Chondrocyte (in vitro differentiated cells): ENCODE measurements at regions not wholly inside any gene's neighbourhood (a gene's known extent, or its start where the extent isn't known, plus 50 kb on each side); places are given as distances from the start of the nearest gene placed in this dataset.

Experiments used
- DNase-seq: peaks from one replicate; pipeline ENCODE4 v3.0.0; 2021; ENCODE audit warnings: mixed read lengths, low spot score
- H3K27ac Mint-ChIP-seq: one replicate; pipeline ENCODE4 v1.8.0; 2021; ENCODE audit warnings: mild to moderate bottlenecking, moderate library complexity, mixed read lengths; ENCODE audit not compliant: unreplicated experiment
- H3K27me3 Mint-ChIP-seq: 2 replicates; pipeline ENCODE4 v1.8.0; 2021; ENCODE audit warnings: low read depth, mixed read lengths
- H3K36me3 Mint-ChIP-seq: 2 replicates; pipeline ENCODE4 v1.8.0; 2021; ENCODE audit warnings: low read depth, mixed read lengths
- H3K4me1 Mint-ChIP-seq: 2 replicates; pipeline ENCODE4 v1.8.0; 2021; ENCODE audit warnings: low read depth, mild to moderate bottlenecking, mixed read lengths
- H3K4me3 Mint-ChIP-seq: one replicate; pipeline ENCODE4 v1.8.0; 2021; ENCODE audit warnings: mild to moderate bottlenecking, moderate library complexity, mixed read lengths; ENCODE audit not compliant: unreplicated experiment
- H3K9me3 Mint-ChIP-seq: 2 replicates; pipeline ENCODE4 v1.8.0; 2021; ENCODE audit warnings: low read depth, mixed read lengths
- TF ChIP-seq, protein P1 (sequence below): fragments of 200-600 bp; sonication (generic); IDR thresholded peaks from 2 replicates; pipeline ENCODE4 v1.5.0; 2021; ENCODE audit warnings: antibody characterized with exemption, mild to moderate bottlenecking, moderate library complexity

GRCh38 chr5:2475902-2476301 is 275.6 kb downstream of the IRX2 start:
- Mint-ChIP-seq H3K36me3 (no peaks in the 10 kb centered on the region), H3K4me3 (no peak overlapping the region), H3K27ac (no peak overlapping the region), H3K27me3 (no peaks in the 10 kb centered on the region), H3K4me1 (no peaks in the 10 kb centered on the region), H3K9me3 (peaks cover 33% of the 10 kb centered on the region)
- no peak for DNase-seq
- TF ChIP-seq, protein P1, sequence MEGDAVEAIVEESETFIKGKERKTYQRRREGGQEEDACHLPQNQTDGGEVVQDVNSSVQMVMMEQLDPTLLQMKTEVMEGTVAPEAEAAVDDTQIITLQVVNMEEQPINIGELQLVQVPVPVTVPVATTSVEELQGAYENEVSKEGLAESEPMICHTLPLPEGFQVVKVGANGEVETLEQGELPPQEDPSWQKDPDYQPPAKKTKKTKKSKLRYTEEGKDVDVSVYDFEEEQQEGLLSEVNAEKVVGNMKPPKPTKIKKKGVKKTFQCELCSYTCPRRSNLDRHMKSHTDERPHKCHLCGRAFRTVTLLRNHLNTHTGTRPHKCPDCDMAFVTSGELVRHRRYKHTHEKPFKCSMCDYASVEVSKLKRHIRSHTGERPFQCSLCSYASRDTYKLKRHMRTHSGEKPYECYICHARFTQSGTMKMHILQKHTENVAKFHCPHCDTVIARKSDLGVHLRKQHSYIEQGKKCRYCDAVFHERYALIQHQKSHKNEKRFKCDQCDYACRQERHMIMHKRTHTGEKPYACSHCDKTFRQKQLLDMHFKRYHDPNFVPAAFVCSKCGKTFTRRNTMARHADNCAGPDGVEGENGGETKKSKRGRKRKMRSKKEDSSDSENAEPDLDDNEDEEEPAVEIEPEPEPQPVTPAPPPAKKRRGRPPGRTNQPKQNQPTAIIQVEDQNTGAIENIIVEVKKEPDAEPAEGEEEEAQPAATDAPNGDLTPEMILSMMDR = no peak

DNA sequence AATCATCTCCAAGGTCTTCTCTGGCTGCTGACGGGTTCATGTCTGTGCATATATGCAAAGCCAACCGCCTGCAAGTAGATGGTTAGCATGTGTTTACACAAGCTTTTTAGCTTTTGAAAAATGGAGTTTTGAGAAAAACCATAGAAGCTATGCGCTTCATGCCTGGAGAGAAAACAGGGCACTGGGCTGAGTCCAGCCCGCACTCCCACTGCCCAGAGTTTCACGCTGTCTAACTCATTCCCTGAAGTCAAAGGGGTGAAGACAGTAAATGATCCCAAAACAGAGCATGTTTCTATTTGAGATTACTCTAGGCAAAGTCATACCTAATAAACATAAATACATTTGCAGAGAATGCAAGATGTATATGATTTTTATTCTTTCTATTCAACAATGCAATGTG is 278.8 kb downstream of the IRX2 start:
- no peak for DNase-seq
- TF ChIP-seq, protein P1 = no peak
- Mint-ChIP-seq H3K27me3 (no peaks in the 10 kb centered on the region), H3K9me3 (peaks cover 11% of the 10 kb centered on the region), H3K27ac (no peak overlapping the region), H3K4me3 (no peak overlapping the region), H3K4me1 (no peaks in the 10 kb centered on the region), H3K36me3 (no peaks in the 10 kb centered on the region)

- TF ChIP-seq, protein P1 = no peak
- Mint-ChIP-seq H3K4me3 (no peak overlapping the region), H3K9me3 (peaks cover 9% of the 10 kb centered on the region), H3K36me3 (no peaks in the 10 kb centered on the region), H3K4me1 (no peaks in the 10 kb centered on the region), H3K27me3 (no peaks in the 10 kb centered on the region), H3K27ac (no peak overlapping the region)
- no peak for DNase-seq
These were observed 280.2 kb downstream of the IRX2 start for GRCh38 chr5:2471152-2471879.

- Mint-ChIP-seq H3K9me3 (peaks cover 11% of the 10 kb centered on the region), H3K4me1 (no peaks in the 10 kb centered on the region), H3K4me3 (no peak overlapping the region), H3K27me3 (no peaks in the 10 kb centered on the region), H3K36me3 (no peaks in the 10 kb centered on the region), H3K27ac (no peak overlapping the region)
- TF ChIP-seq, protein P1 = no peak
- DNase-seq = no peak
These were observed 284.5 kb downstream of the IRX2 start for GRCh38 chr5:2466966-2467365.

DNA sequence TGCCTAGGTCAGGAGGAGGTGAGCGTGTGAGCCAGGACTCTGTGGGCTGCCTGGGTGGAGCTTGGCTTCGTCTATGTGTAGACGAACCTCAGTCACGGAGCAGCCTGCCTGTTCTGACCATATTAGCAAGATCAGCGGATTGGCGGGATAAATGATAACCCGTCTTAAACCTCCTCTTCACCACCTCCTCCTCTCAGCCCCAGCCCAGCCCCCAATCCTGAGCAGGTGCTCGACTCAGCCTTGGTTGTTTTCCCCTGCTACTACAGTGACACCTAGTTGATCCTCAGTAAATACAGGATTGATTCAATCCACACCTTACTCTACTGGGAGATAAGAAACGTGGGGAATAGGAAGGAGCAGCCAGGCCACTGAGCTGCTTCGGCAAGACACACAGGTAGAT is 286.1 kb downstream of the IRX2 start:
- Mint-ChIP-seq H3K9me3 (peaks cover 7% of the 10 kb centered on the region), H3K4me3 (no peak overlapping the region), H3K36me3 (no peaks in the 10 kb centered on the region), H3K27me3 (no peaks in the 10 kb centered on the region), H3K4me1 (no peaks in the 10 kb centered on the region), H3K27ac (no peak overlapping the region)
- no peak for DNase-seq
- TF ChIP-seq, protein P1 = no peak
